ENCODE measurements at regions not wholly inside any gene's neighbourhood (a gene's known extent, or its start where the extent isn't known, plus 50 kb on each side); places are given as distances from the start of the nearest gene placed in this dataset.

- DNase-seq (no peak), ATAC-seq (no peak)
- intact Hi-C loops (cut with DNase I, micrococcal nuclease), result no loop called here
Measured at GRCh38 chrX:8310409-8310808, 139.3 kb upstream of the VCX2 start.

DNA sequence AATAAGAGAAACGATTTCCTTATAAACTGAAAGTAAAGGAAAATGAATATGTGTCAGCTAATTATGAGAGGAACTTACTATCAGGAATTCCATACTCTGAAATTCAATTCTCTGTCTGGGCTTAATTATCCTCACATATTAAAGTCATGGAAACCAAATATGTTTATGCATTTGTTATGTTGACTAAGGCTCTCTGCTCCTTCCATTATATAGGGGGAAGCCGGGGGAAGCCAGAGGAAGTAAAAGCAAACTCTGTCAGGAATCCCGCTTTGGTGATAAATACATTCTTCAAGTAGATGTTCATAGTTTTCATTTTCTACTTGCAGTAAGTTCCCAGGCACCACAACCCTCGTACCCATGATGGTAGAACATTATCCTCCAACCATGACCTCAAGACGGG is 142.8 kb upstream of the VCX2 start:
- DNase-seq (no peak), ATAC-seq (no peak)
- intact Hi-C loops (cut with DNase I, micrococcal nuclease), result no loop called here

- no peak for DNase-seq
- intact Hi-C loops (cut with DNase I, micrococcal nuclease), result no loop called here
- no peak for ATAC-seq
Measured at GRCh38 chrX:8314881-8315280, 143.8 kb upstream of the VCX2 start.

GRCh38 chrX:8319359-8319758 is 145.3 kb upstream of the VCX3B start:
- ATAC-seq (no peak), DNase-seq (no peak)
- intact Hi-C loops (cut with DNase I, micrococcal nuclease), result no loop called here

DNA sequence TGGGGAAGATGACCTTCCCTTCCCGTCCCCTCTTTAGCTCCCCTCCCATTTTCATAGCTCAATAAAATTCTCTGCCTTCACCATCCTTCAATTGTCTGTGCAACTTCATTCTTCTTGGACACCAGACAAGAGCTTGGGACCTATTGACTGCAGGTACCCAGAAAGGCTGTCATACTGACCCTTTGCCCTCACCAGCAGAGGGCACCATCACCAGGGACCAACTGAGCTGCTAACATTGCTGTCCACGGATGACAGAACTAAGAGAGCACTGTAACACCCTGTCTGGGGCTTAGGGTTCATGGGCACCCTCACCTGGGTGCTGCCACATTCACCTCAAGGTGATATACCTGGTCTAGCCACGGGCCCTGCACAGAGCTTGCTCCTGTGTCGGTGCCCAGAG is 141.3 kb upstream of the VCX3B start:
- intact Hi-C loops (cut with DNase I, micrococcal nuclease), result no loop called here
- DNase-seq (peak in 1 of 2 donors; percentile 15), ATAC-seq (no peak)

DNA sequence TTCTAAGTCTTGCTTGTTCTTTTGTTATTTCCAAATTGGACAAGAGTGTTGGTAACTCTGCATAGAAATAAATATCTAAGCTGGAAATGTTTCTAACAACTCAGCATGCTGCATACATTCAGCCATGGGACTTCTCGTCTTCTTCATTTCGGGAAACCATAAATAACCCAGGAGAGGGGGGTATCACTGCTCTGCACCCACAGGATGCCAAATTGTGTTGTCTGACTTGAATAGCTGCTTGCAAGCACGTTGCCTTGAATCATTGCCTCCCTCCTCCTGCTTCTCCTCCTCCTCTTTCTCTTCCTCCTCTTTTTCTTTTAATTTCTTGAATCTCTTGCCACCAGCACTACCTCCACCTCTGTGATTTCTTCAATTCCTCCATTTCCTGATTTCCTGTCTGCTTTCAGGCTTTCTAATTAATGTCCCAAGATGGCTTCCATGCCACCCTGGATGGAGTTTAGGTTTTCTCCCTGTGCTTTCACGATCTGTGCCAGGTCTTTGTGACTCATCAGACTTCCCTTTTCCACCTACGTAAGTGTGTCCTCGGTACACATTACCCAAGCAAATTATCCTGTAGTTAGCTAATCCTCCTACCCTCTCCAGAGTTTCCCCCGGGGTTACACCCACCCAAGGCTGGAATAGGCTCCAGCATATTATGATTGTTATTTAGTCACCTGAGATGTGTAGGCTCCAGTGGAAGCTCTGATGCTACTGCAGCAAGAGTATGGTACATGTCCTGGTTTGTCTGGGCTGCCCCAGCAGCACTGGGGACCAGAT is 122.6 kb upstream of the VCX3B start:
- ATAC-seq (no peak), DNase-seq (no peak)
- intact Hi-C loops (cut with DNase I, micrococcal nuclease), result no loop called here

DNA sequence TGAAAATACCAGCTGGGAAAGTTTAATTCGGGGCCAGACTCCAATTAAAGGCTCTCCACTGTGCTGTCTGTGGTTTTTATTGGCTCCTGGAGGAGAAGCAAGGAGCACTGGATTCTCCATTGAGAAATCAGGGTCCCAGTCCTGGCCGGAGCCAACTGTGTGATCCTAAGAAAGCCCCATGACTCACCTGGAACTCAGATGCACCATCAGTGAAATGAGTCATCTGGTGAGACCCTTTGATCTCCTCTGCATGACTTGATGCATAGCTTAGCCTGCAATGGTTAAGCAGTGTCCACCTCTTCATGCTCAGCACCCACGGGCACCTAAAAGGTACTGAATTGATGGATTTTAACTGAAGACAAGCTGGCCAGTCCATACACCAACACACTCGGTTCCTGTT is 119.2 kb upstream of the VCX3B start:
- no peak for DNase-seq
- intact Hi-C loops (cut with DNase I, micrococcal nuclease), result no loop called here
- no peak for ATAC-seq

- intact Hi-C loops (cut with DNase I, micrococcal nuclease), result no loop called here
- ATAC-seq (no peak), DNase-seq (no peak)
Measured at GRCh38 chrX:8346060-8346459, 118.6 kb upstream of the VCX3B start.

GRCh38 chrX:8346892-8347291 is 117.7 kb upstream of the VCX3B start:
- ATAC-seq (no peak), DNase-seq (no peak)

GRCh38 chrX:8349816-8350544 is 114.7 kb upstream of the VCX3B start:
- DNase-seq (no peak), ATAC-seq (no peak)
- intact Hi-C loops (cut with DNase I, micrococcal nuclease), result no loop called here

More at GRCh38 chrX:8346892-8347291, 117.7 kb upstream of the VCX3B start:
- intact Hi-C loops (cut with DNase I, micrococcal nuclease), result no loop called here

DNA sequence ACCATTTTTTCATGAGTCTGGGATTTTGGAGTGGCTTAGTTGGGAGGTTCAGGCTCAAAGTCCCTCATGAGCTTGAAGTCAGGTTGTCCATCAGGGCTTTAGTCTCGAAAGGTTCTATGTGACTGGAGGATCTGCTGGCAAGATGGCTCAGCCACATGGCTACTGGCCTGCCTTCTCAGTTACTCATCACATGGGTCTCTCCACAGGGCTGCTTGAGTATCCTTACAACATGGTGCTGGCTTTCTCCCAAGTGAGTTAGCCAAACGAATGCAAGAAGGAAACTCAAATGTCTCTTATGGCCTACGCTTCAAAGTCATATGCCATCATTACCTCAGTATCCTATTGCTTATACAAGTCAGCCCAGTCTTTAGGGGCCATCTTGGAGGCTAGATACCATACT is 106.3 kb upstream of the VCX3B start:
- ATAC-seq, result no peak
- intact Hi-C loops (cut with DNase I, micrococcal nuclease), result no loop called here
- no peak for DNase-seq

DNA sequence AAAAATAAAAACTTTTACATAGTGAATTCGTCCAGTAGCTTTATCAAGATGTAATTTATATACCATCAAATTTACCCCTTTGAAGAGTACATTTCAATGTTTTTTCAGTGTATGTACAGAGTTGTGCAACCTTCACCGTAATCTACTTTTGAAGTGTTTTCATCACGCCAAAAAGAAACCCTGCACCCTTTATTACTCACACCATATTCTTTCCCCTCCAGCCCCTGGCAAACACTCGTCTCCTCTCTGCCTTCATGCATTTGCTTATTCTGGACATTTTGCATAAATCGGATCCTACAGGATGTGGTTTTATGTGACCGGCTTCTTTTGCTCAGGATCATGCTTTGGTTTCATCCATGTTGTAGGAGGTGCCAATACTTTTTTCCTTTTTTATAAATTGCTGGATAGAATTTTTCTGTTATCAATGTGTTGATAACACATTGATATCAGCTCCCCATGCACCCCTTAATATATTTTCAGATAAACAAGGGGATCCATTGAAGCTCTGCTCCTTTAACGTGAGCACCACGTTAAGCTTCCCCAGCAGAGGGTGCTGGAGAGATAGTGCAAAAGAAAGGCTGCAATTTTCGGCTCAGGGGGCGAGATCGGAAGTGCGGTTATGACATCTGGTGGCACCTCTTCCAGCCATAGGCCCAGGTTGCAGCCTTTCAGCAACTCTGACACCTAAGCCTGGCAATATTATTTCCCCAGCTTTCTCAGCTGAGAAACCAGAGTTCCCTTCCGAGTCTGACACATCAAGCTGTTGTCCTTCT is 100.1 kb upstream of the VCX3B start:
- no peak for ATAC-seq
- intact Hi-C loops (cut with DNase I, micrococcal nuclease), result no loop called here
- peak in 1 of 2 donors; percentile 16 for DNase-seq

DNA sequence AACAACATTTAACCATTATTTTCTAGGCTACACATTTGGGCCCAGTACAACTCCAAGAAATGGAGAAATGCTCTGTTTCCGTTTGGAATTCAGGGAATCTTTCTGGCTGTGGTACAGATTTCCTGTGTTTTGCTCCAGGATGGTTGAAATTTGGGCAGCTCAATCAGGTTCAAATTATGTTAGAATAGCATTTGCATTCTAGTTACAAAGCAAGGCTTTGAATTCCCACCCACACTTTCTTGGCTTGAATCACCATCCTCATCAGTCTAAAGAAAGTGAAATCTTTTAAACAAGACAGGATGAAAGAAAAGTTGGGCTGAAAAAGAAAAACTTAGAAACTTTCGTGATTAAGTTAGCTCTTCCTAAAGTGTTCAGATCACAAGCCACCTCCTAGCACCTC is 98.1 kb upstream of the VCX3B start:
- no peak for ATAC-seq
- intact Hi-C loops (cut with DNase I, micrococcal nuclease), result no loop called here
- DNase-seq, result no peak

DNA sequence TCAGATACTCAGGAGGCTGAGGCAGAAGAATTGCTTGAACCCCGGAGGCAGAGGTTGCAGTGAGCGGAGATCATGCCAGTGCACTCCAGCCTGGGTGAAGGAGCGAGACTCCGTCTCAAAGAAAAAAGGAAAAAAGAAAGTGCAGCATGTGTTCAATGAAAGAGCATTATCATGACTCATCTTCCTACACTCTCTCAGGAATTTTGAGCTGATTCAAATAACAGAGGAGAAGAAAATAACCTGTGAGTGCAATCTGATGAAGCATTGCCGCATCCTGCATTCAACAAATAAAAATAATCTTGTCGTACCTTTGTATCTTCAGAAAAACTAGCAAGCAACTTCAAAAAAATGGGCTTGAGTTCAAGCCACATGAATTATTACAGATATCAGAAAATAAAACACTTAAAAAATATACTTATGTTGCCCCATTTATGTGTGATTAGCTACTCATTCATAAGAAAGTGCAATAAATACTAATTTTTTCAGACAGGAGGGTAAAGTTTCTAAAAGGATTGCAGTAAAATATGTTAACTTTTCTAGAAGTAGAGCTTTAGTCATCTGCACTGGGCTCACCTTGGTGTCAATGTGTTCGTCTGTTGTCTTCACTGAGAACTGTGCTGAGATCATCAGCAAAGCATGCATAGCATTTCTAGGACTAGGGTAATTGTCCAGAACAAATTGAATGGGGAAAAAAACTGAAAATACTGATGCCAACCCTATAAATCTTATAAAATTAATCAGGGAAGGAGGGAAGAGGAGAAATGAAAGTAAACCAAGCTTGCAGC is 90.4 kb upstream of the VCX3B start:
- no peak for DNase-seq
- intact Hi-C loops (cut with DNase I, micrococcal nuclease), result no loop called here
- ATAC-seq, result no peak

- ATAC-seq (no peak), DNase-seq (no peak)
- intact Hi-C loops (cut with DNase I, micrococcal nuclease), result no loop called here
Measured at GRCh38 chrX:8377041-8377440, 87.6 kb upstream of the VCX3B start.

DNA sequence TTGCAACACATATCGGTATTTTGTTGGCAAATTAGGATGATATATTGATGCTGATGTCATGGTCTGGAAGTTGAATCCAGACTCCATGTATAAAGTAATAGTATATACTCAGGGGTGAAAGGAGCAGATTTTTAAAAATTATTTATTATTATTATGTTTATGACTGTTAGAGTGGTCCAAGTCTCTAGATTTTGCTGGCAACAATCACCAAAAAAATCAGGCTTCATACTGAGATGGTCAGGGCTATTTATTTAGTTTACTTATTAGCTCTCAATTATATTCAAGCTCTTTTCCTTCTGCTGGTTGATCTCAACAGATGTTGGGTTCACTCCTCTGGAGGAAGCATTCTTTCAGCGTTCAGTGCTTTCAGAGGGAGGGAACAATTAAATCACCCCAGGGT is 73.9 kb upstream of the VCX3B start:
- DNase-seq (no peak), ATAC-seq (no peak)
- intact Hi-C loops (cut with DNase I, micrococcal nuclease), result no loop called here

DNA sequence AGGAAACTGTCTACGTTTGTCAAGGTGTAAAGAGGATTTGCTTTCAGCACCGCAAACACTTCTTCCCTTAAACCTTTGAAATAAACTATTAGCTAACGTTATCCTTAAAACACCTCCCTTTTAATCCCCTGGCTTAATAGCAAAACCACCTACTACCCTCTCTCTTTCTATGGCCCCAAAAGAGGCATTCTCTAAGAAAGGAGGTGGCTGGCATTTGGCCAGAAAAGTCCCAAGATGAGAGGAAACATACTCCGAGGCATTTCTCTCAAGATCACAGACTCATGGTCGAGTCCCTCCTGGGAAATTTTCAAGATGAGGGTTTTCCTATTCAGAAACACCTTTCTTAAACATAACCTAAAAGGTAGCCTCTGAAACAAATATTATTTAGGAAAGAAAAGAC is 60.6 kb upstream of the VCX3B start:
- intact Hi-C loops (cut with DNase I, micrococcal nuclease), result no loop called here
- DNase-seq (no peak), ATAC-seq (no peak)

- intact Hi-C loops (cut with DNase I, micrococcal nuclease), result no loop called here
- DNase-seq (no peak), ATAC-seq (no peak)
Measured at GRCh38 chrX:8404471-8404870, 60.2 kb upstream of the VCX3B start.

GRCh38 chrX:8404926-8405325 is 59.7 kb upstream of the VCX3B start:
- no peak for DNase-seq
- intact Hi-C loops (cut with DNase I, micrococcal nuclease), result no loop called here
- no peak for ATAC-seq
